NT2/D1 (cell line): ENCODE measurements at regions not wholly inside any gene's neighbourhood (a gene's known extent, or its start where the extent isn't known, plus 50 kb on each side); places are given as distances from the start of the nearest gene placed in this dataset.

Source experiments
- YY1 ChIP-seq: IDR thresholded peaks from 2 replicates; pipeline ENCODE4 v1.6.1; 2011; ENCODE audit not compliant: insufficient read length, insufficient read depth
- ZNF274 ChIP-seq: IDR thresholded peaks from 2 replicates; pipeline ENCODE4 v1.6.1; 2011; ENCODE audit warnings: mild to moderate bottlenecking, low read depth, low read length

DNA sequence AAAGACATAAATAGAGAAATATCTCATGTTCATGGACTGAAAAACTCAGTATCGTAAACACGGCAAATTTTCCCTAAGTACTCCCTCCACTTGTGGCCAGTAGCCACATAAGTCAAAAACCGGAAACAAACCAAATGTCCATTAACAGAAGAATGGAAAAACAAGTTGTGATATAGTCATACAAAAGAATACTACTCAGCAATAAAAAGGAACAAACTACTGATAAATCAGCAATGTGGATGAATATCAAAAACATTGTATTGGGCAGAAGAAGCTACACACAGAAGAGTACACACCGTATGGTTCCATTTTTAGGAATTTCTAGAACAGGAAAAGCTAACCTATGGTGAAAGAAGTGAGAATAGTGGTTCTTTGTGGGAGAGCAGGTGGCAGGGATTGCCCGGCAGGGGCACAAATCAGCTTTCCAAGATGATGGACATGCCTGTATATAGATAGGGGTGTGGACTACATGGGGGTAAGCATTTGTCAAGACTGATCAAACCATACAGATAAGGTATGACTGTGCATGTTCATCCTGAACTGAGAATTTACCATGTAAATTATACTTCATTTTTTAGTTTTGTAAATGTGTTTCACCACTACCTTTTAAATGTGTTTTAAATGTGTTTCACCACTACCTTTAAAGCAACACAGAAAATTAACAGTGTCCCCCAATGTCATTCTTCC lies 172.8 kb upstream of the CDH5 start:
- TF ChIP-seq YY1 (no peak), ZNF274 (no peak)
